ENCODE measurements at regions not wholly inside any gene's neighbourhood (a gene's known extent, or its start where the extent isn't known, plus 50 kb on each side); places are given as distances from the start of the nearest gene placed in this dataset.

DNA sequence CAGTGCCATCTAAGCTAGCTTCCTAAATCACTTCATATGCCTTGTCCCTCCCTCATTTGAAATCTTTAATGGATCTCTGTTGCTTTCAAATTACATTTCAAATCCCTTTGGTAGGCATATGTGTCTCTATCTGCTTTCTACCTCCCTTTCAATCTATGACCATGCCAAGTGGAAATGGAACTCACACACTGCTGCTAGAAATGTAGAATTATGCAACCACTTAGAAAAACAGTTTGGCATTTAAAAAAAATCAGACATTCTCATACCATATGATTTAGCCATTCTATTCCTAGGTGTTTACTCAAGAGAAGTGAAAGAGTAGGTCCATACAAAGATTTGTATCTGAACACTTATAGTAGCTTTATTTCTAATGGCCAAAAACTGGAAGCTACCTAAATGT, 413.5 kb upstream of the INTU start:
- Histone ChIP-seq H3K4me3 (no peak overlapping the region), H3K27me3 (ENCODE audit: control insufficient read depth in 3 of 3, insufficient read depth in 3 of 3, low read length in 2 of 3) (no peaks in the 10 kb centered on the region), H3K36me3 (ENCODE audit: control insufficient read depth in 4 of 4, insufficient read depth in 4 of 4, low read length in 4 of 4) (no peaks in the 10 kb centered on the region), H3K27ac (ENCODE audit: low read depth in 1 of 2, low read length in 1 of 2) (no peak overlapping the region), H3K4me1 (ENCODE audit: control insufficient read depth in 5 of 5, insufficient read depth in 5 of 5, low read length in 5 of 5) (peaks cover 0 to 3% (median 0%) of the 10 kb centered on the region in 5 donors), H3K9ac (ENCODE audit: insufficient read depth in 1 of 2, low read length in 2 of 2) (no peak overlapping the region), H3K9me3 (ENCODE audit: control insufficient read depth in 4 of 4, insufficient read depth in 3 of 4, low read length in 3 of 4) (peaks cover 0 to 2% (median 0%) of the 10 kb centered on the region in 4 donors)
- ATAC-seq (ENCODE audit: insufficient read depth, low FRiP score) (no peak), DNase-seq (peak in 1 of 3 donors; percentile 46)
- TF ChIP-seq, protein P1, sequence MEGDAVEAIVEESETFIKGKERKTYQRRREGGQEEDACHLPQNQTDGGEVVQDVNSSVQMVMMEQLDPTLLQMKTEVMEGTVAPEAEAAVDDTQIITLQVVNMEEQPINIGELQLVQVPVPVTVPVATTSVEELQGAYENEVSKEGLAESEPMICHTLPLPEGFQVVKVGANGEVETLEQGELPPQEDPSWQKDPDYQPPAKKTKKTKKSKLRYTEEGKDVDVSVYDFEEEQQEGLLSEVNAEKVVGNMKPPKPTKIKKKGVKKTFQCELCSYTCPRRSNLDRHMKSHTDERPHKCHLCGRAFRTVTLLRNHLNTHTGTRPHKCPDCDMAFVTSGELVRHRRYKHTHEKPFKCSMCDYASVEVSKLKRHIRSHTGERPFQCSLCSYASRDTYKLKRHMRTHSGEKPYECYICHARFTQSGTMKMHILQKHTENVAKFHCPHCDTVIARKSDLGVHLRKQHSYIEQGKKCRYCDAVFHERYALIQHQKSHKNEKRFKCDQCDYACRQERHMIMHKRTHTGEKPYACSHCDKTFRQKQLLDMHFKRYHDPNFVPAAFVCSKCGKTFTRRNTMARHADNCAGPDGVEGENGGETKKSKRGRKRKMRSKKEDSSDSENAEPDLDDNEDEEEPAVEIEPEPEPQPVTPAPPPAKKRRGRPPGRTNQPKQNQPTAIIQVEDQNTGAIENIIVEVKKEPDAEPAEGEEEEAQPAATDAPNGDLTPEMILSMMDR (IDR thresholded peaks at IDR 0.05; ENCODE audit: control extremely low read depth, extremely low read depth), result no peak

DNA sequence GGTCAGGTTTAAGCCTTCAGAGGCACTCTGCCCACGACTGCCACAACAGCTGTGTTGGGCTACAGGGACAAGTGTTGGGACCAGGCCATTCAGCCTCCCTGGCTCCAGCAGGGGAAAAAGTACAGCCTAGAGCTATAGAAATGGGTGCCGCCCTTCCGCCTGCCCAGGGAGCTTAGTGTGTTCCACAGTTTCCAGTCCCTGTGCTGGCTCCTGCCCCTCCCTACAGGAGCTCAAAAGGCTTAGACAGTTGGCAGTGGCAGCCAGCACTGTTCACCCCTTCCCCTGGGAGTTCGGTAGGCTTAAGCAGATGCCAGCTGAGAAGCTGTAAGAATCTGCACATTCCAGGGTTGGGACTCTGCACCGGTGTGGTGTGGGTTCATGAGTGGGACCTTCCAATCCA, 408.2 kb upstream of the INTU start:
- Histone ChIP-seq H3K4me1 (ENCODE audit: control insufficient read depth in 5 of 5, insufficient read depth in 5 of 5, low read length in 5 of 5) (no peaks in the 10 kb centered on the region), H3K4me3 (no peak overlapping the region), H3K9me3 (ENCODE audit: control insufficient read depth in 4 of 4, insufficient read depth in 3 of 4, low read length in 3 of 4) (peaks cover 0 to 7% (median 0%) of the 10 kb centered on the region in 4 donors), H3K27me3 (ENCODE audit: control insufficient read depth in 3 of 3, insufficient read depth in 3 of 3, low read length in 2 of 3) (no peaks in the 10 kb centered on the region), H3K36me3 (ENCODE audit: control insufficient read depth in 4 of 4, insufficient read depth in 4 of 4, low read length in 4 of 4) (no peaks in the 10 kb centered on the region), H3K9ac (ENCODE audit: insufficient read depth in 1 of 2, low read length in 2 of 2) (no peak overlapping the region), H3K27ac (ENCODE audit: low read depth in 1 of 2, low read length in 1 of 2) (no peak overlapping the region)
- TF ChIP-seq, protein P1 (IDR thresholded peaks at IDR 0.05; ENCODE audit: control extremely low read depth, extremely low read depth), result no peak
- 82 to 89% methylated on average over 5 of the region's 5 CpGs for WGBS, 2 donors
- ATAC-seq (ENCODE audit: insufficient read depth, low FRiP score) (no peak), DNase-seq (no peak)

DNA sequence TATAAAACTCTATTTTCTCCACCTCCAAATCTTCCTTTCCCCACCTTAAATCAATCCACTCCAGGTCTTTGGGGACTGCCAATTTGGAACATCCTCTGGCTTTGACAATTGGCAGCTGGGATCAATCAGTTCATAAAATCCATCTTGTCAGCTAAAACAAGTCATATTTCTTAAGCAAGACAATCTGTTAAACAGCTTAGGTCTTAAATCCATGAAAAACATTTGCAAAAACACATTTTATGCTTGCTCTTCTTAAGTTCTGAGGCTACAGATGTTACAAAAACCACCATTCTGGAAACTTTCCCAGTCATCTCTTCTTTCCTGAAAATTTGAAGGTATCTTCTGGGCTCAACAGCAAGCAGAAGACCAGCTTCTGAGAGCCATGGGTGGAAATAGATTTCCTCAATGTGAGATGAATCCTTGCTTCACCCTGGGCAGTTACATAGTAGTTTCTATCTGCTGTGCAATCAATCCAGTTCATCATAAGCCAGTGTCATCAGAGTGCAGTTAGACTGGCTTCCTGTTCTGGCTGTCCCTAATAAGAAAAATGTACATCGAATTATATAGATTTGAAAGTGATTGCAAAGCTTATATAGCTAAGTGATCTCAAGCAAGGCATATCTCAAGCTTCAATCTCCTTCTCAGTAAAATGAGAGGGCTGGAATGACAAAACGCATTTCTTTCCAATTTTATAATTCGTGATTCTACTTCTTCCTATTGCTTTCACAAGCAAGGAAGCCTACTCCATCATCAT, 402.7 kb upstream of the INTU start:
- 77 to 81% methylated on average over 3 of the region's 3 CpGs for WGBS, 2 donors
- peaks cover 0 to 2% (median 0%) of the 10 kb centered on the region in 5 donors for H3K4me1 ChIP-seq (ENCODE audit: control insufficient read depth in 5 of 5, insufficient read depth in 5 of 5, low read length in 5 of 5)
- no peak overlapping the region for H3K27ac ChIP-seq (ENCODE audit: low read depth in 1 of 2, low read length in 1 of 2)
- H3K9me3 ChIP-seq (ENCODE audit: control insufficient read depth in 4 of 4, insufficient read depth in 3 of 4, low read length in 3 of 4), result no peaks in the 10 kb centered on the region
- TF ChIP-seq, protein P1 (IDR thresholded peaks at IDR 0.05; ENCODE audit: control extremely low read depth, extremely low read depth), result no peak
- H3K36me3 ChIP-seq (ENCODE audit: control insufficient read depth in 4 of 4, insufficient read depth in 4 of 4, low read length in 4 of 4), result no peaks in the 10 kb centered on the region
- ATAC-seq (ENCODE audit: insufficient read depth, low FRiP score) (no peak), DNase-seq (no peak)
- no peak overlapping the region for H3K9ac ChIP-seq (ENCODE audit: insufficient read depth in 1 of 2, low read length in 2 of 2)
- no peaks in the 10 kb centered on the region for H3K27me3 ChIP-seq (ENCODE audit: control insufficient read depth in 3 of 3, insufficient read depth in 3 of 3, low read length in 2 of 3)
- no peak overlapping the region for H3K4me3 ChIP-seq

DNA sequence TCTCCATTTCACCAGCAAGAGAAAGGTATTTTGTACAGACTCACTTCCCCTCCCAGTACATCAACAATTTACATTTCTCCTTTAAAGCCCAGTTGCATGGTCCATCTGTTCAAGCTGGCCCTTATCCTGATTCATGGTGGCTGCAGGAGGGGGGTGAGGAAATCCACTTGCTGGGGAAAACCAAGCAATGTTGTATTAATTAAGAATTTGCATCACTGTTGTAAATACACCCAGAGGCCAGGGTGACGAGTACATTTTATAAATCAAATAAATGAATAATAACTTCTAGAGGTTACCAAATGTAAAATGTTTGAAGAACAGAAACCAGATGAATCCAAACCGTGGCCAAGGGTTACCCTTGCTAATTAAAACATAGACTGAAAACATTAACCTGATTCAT, 395.9 kb upstream of the INTU start:
- no peaks in the 10 kb centered on the region for H3K36me3 ChIP-seq (ENCODE audit: control insufficient read depth in 4 of 4, insufficient read depth in 4 of 4, low read length in 4 of 4)
- 70 to 72% methylated on average over 2 of the region's 2 CpGs for WGBS, 2 donors
- H3K4me3 ChIP-seq, result no peak overlapping the region
- ATAC-seq (ENCODE audit: insufficient read depth, low FRiP score) (no peak), DNase-seq (peak in 1 of 3 donors; percentile 34)
- H3K9ac ChIP-seq (ENCODE audit: insufficient read depth in 1 of 2, low read length in 2 of 2), result no peak overlapping the region
- no peaks in the 10 kb centered on the region for H3K27me3 ChIP-seq (ENCODE audit: control insufficient read depth in 3 of 3, insufficient read depth in 3 of 3, low read length in 2 of 3)
- no peaks in the 10 kb centered on the region for H3K9me3 ChIP-seq (ENCODE audit: control insufficient read depth in 4 of 4, insufficient read depth in 3 of 4, low read length in 3 of 4)
- TF ChIP-seq, protein P1 (IDR thresholded peaks at IDR 0.05; ENCODE audit: control extremely low read depth, extremely low read depth), result no peak
- no peak overlapping the region for H3K27ac ChIP-seq (ENCODE audit: low read depth in 1 of 2, low read length in 1 of 2)
- H3K4me1 ChIP-seq (ENCODE audit: control insufficient read depth in 5 of 5, insufficient read depth in 5 of 5, low read length in 5 of 5), result peaks cover 0 to 9% (median 0%) of the 10 kb centered on the region in 5 donors

Data from lung (tissue), 11 donors.